ENCODE measurements at regions not wholly inside any gene's neighbourhood (a gene's known extent, or its start where the extent isn't known, plus 50 kb on each side); places are given as distances from the start of the nearest gene placed in this dataset.

- TF ChIP-seq CTCF (IDR thresholded peaks at IDR 0.05; ENCODE audit: borderline replicate concordance, extremely low read depth, low read length, poor library complexity, severe bottlenecking) (no peak), EZH2 (IDR thresholded peaks at IDR 0.05; ENCODE audit: borderline replicate concordance, low read depth, low read length, severe bottlenecking) (no peak)
These were observed 906.0 kb upstream of the NXPH2 start for GRCh38 chr2:139686205-139686604.

Data from DND-41 (cell line).